CD4-positive, alpha-beta T cell treated with Interleukin-12 subunit alpha and Interleukin-12 subunit beta, for 1 hour (primary cell): ENCODE measurements at regions not wholly inside any gene's neighbourhood (a gene's known extent, or its start where the extent isn't known, plus 50 kb on each side); places are given as distances from the start of the nearest gene placed in this dataset.
"Not testable (repeated sequence)": the region's sequence is repeated elsewhere in the genome, so short reads cannot be mapped to it uniquely, and the experiment has no call there.

Source experiments
- DNase-seq: peaks from one replicate; pipeline ENCODE4 v3.0.0-alpha.2; 2020

DNA sequence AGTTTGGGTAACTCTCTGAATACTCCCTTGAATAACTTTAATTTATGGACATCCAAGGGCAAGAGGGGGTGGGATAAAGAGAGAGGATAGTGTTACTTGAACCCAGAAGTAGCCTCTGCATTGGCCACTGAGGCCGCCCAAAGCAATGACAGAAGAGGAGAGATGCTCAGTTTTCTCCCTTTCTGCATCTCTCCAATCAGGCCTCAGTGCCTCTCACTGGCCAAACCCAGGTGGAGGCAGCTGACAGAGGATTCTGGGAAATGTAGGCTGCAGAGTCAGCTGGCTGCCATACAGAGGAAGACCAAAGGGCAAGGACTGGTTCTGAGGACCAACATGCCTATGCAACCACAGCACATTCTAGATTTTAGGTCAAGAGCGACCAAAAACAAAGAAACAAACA lies 719.4 kb downstream of the MAT2B start:
- no peak for DNase-seq

GRCh38 chr5:164230341-164230740 lies 724.9 kb downstream of the MAT2B start:
- DNase-seq: no peak

DNA sequence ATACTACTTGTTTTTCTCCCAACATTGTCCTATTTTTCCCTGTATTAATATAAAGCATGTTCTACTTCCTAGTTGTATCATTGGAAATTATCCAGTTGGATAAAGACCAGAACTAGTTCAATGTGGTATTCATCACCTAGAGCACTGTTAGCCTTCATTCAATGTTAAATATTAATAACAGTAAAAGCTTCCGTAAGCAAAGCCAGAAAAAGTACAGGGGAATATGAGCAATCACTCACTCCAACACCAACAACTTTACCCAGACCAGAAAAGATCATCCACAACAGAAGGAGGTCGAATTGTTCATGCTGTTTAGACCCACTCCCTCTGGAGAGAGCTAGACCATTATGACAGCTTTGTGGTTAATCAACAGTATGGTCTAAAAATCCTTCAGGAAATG lies 728.4 kb downstream of the MAT2B start:
- no peak for DNase-seq

GRCh38 chr5:164234321-164234720 lies 728.9 kb downstream of the MAT2B start:
- no peak for DNase-seq

GRCh38 chr5:164235300-164235891 lies 730.0 kb downstream of the MAT2B start:
- no peak for DNase-seq

DNA sequence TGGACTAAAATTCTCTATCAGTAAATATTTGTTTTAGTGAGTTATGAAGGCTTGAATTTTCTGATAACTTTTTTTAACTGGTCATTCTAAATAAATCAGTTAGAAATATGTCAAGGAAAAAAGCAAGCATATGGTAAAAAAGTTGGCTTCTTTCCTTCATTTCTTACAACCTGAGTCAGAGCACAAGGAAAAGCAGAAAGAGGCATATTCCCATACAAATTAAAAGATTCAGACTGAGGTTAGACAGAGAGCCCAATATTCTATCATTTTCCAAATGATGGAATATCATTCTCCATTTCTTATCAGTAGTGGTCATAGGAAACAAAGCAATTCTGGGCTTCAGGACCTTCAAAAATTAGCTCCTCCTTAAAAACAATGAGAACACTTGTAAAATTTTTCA lies 732.1 kb downstream of the MAT2B start:
- DNase-seq: no peak

DNA sequence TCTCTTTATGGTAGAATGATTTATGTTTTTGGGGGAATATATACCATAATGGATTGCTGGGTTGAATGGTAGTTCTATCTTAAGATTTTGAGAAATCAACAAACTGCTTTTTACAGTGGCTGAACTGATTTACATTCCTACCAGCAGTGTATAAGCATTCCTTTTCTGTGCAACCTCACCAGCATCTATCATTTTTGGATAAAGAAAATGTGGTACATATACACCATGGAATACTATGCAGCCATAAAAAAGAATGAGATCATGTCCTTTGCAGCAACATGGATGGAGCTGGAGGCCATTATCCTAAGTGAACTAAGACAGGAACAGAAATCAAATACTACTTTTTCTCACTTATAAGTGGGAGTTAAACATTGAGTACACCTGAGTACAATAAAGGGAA lies 746.4 kb downstream of the MAT2B start:
- DNase-seq: not testable (repeated sequence)

GRCh38 chr5:164253764-164254163 lies 748.3 kb downstream of the MAT2B start:
- DNase-seq: no peak

- no peak for DNase-seq
These were observed 750.3 kb downstream of the MAT2B start for GRCh38 chr5:164255598-164256213.

GRCh38 chr5:164256351-164256750 lies 750.9 kb downstream of the MAT2B start:
- DNase-seq: no peak

- no peak for DNase-seq
These were observed 751.5 kb downstream of the MAT2B start for GRCh38 chr5:164256954-164257353.

GRCh38 chr5:164265566-164265965 lies 760.1 kb downstream of the MAT2B start:
- no peak for DNase-seq

DNA sequence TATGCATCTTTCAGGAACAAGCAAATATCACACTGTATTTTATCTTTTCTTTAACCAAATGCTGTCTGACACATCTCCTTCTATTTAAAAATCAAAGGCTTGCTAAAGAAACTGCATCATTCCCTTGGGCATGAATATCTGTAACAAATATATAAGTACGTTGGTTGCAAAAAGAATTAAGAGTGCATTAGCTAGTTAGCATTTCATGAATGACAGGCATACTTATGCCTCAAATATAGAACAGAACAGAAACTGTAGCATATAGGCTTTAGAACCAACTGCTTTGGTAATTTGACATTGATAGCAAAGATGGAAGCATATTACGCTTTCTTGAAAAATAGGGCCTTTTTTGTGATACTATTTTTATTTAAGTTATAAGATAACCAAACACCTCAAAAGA lies 761.2 kb downstream of the MAT2B start:
- DNase-seq: no peak

GRCh38 chr5:164277720-164278119 lies 772.3 kb downstream of the MAT2B start:
- DNase-seq: no peak

DNA sequence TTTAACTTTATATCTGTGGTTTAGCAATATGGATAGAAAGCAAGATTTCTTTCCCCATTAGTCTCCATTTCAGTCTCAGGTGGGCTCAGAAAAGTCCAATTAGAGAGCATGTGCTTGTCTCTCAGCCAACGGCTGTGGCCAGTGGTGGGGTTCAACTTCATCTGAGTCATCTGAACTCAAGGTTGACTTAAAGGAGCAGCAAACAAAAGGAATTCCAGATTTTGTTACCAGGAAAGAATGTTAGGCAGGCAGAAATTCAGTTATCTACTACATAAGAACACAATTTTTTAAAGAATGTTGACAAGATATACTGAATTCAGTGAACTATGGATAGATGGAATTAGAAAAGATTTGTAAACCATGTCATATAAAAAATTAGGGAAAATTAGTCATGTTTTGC lies 784.1 kb downstream of the MAT2B start:
- no peak for DNase-seq

GRCh38 chr5:164296603-164297080 lies 791.2 kb downstream of the MAT2B start:
- DNase-seq: no peak

- no peak for DNase-seq
These were observed 792.7 kb downstream of the MAT2B start for GRCh38 chr5:164298165-164298564.

GRCh38 chr5:164300295-164300694 lies 794.9 kb downstream of the MAT2B start:
- no peak for DNase-seq

- no peak for DNase-seq
These were observed 795.7 kb downstream of the MAT2B start for GRCh38 chr5:164301136-164301535.

- no peak for DNase-seq
These were observed 796.3 kb downstream of the MAT2B start for GRCh38 chr5:164301708-164302107.

DNA sequence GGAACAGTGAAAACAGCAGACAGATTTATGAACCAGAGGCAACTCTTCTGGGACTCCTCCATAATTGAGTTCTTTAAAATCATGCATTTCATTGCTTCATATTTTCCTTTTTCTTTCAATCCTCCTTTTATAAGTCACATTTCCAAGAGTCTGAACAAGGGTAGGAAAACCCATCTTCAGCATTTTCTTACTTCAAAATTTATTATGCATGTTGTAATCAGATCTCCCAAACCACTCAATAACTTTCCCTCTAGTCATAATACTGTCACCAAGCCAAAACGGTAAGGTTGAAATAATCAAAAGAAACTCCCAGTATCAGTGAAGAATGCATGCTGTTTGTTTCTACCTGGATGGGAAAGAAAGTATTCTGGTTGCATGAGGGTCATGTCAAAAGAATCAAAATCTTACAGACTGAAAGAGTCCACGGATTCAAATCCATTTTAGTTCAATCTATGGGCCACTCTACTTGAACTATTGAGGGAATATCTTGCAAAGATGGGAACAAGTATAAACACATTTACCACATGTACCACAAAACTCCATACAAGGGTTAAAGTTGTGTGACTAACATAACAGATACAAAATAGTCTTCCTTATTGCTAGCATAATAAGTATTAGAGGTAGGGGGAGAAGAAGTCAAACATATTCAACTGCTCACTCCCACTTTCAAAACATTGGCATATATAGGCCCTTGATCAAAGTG lies 797.3 kb downstream of the MAT2B start:
- no peak for DNase-seq

DNA sequence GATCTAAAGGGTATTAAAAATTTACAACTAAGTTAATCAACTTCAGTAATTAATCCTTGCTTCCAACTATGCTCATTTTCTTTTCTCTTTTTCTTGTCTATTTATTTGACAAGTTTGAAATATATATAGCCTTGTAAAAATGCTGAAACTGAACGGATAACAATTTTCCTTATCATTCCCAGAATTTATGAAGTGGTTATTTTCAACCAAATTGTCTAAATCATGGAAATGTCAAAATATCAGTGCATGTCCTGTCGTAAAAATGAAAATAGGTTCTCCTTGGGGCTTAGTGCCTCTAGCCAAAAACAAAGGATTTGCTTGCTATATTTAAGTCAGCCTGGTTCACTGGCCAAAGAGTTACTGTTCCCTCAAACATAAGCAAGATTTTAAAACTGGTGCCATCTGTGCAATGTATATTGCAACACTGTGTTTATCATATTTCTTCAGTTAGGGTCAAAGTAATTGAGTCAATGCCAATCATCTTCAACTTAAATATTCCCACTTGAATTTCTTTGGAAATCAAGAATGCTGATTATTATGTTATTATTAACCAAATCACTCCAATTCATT lies 798.3 kb downstream of the MAT2B start:
- DNase-seq: no peak

DNA sequence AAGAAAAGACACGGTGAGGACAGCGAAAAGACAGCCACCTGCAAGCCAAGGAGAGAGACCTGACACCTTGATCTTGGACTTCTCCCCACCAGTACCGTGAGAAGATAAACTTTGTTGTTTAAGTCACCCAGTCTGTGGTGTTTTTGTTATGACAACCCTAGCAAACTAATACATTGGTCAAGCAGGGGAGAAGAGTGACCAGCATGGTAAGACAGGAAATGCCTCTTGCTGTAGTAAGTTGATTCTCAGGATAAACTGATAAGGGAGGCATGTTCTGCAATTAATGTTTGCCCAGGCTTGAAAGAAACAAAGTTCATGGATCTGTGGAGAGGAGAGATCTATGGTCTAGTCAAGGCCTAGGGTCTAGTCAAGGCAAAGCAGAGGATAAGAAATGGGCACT lies 801.2 kb downstream of the MAT2B start:
- no peak for DNase-seq

DNA sequence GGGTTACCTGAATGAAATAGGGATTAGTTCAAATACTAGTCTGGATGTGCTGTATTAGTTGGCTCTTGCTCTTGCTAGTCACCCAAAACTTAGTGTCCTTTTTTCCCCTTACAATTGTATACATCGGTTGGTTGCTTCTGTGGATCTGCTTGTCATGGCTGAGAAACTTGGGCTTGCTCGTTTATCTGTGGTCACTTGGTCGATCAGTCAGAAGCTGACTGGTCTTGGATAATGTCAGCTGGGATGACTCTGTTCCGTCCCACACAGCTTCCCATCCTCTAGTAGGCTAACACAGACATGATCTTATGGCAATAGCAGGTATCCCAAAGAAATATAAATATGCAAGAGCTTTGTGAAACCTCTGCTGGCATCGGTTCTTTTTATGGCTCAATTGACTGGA lies 807.4 kb downstream of the MAT2B start:
- DNase-seq: no peak
